ENCODE measurements at regions not wholly inside any gene's neighbourhood (a gene's known extent, or its start where the extent isn't known, plus 50 kb on each side); places are given as distances from the start of the nearest gene placed in this dataset.

GRCh38 chr4:91812319-91812718 lies 491.4 kb upstream of the GRID2 start:
- TF ChIP-seq NFIC (IDR thresholded peaks at IDR 0.05; ENCODE audit: borderline replicate concordance): no peak
- no peak for TF ChIP-seq MAX (IDR thresholded peaks at IDR 0.05; ENCODE audit: low read depth)
- no peak for TF ChIP-seq POLR2AphosphoS5 (IDR thresholded peaks at IDR 0.05; ENCODE audit: low read depth, low read length)
- no peak for TF ChIP-seq ELF1 (IDR thresholded peaks at IDR 0.05)
- no peak for TF ChIP-seq RAD21 (IDR thresholded peaks at IDR 0.05; ENCODE audit: low read length)
- no peak for TF ChIP-seq EP300 (IDR thresholded peaks at IDR 0.05; ENCODE audit: borderline replicate concordance in 1 of 2, low read depth in 1 of 2, low read length in 1 of 2)
- no peak for TF ChIP-seq CTCF (IDR thresholded peaks at IDR 0.05)
- no peak for TF ChIP-seq EZH2phosphoT487 (IDR thresholded peaks at IDR 0.05; ENCODE audit: borderline replicate concordance, low read depth)
- no peak for TF ChIP-seq CHD2 (IDR thresholded peaks at IDR 0.05; ENCODE audit: low read length, partially characterized antibody)
- TF ChIP-seq JUND (IDR thresholded peaks at IDR 0.05): no peak

Data from SK-N-SH (cell line).